Left hindlimb (tissue), 1 donor: ENCODE measurements at regions not wholly inside any gene's neighbourhood (a gene's known extent, or its start where the extent isn't known, plus 50 kb on each side); places are given as distances from the start of the nearest gene placed in this dataset.
"Not testable (repeated sequence)": the region's sequence is repeated elsewhere in the genome, so short reads cannot be mapped to it uniquely, and the experiment has no call there.

Experiments used
- DNase-seq: peaks from one replicate; pipeline ENCODE4 v3.0.0-alpha.2; 2018

DNA sequence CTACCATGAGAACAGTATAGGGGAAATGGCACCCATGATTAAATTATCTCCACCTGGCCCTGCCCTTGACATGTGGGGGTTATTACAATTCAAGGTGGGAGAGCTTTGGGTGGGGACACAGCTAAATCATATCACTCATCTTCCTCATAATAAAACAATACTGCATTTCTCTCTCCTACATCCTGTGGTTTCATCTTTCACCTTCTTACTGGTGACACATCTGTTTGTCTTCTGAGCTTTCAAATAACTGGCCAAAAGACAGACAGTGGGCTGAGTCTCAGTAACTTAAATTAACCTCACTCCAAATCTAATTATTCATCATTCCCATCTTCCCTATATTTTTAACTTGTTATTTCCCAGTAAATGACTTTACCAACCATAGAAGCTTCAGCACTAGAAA lies 729.7 kb upstream of the USP15 start:
- DNase-seq = no peak

DNA sequence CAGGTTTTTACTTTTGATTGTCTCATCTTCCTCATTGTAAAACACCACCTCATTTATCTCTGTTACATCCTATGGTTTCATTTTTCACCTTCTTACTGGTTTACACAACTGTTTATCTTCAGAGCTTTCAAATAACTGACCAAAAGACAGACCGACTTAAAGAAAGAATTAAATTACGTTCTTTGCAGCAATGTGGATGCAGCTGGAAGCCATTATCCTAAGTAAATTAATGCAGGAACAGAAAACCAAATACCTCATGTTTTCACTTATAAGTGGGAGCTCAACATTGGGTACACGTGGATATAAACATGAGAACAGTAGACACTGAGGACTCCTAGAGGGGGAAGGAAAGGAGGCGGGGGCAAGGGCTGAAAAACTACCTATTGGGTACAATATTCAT lies 729.0 kb upstream of the USP15 start:
- DNase-seq = no peak

DNA sequence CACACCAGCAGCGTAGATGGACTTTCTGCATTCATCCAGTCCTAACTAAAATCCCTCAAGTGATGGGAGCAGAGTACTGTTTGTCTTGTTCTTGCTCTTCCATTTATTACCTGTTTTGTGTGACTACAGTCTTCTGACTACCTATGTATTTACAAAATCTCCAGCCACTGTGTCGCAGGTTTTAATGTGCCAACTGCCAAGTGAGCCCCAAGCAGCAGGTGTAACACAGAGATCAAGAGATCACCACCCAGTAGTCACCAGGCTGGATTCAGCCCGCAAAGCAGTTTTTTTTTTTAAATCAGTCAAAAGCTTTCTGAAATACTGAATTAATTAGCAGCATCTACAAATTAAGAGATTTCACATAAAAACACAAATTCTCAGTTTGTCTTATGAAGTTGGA lies 724.1 kb upstream of the USP15 start:
- no peak for DNase-seq

DNA sequence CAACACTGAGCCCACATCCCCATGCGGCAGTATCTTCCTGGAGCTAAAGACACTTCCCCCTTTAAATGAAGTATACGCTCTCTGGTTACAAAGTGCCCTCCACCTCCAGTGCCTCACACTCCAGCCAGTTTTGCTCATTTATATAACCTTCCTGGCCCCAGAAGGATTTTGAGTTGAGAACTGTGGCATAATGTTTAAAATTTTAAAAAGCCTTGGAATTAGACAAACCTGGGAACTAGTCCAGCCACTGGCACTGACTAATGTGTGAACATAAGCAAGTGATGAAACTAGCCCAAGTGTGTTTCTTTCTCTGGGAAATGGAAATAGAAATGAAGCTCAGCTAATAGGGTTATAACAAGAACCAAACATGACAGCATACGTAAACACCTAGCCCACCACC lies 723.7 kb upstream of the USP15 start:
- DNase-seq = no peak

DNA sequence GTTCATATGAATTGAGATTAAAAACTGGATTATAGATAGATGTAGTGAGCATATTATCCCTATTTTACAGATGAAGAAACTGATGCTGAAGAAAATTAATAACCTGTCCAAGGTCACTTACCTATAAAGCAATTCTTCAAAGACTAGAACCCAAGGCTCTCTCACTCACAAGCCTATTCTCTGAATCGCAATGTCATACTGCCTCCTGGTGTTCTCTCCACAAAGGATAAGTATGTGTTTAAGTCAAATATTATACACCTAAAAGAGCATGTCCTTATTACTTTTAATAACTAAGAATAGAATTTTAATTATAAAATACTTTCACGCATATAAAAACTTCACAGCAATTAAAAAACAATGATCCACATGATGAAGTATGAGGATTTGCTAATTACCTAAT lies 721.3 kb upstream of the USP15 start:
- no peak for DNase-seq

DNA sequence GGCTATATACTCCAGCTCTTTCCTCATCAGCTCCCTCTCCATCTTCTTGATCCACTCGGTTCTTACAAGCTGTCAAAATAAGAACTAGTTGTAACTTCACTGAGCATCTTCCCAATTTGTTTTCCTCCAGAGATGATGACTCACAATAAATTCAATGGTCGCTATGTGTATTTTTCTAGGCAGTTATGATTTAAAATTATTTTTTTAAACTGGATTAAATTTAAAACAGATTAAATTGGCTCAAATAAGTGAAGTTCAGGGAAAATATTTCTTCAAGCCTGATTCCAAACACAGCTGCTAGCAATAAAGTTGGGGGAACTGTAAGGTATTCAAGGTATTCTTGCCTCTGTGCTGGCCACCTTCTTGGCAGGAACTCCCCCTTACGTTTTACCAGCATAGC lies 717.7 kb upstream of the USP15 start:
- no peak for DNase-seq

DNA sequence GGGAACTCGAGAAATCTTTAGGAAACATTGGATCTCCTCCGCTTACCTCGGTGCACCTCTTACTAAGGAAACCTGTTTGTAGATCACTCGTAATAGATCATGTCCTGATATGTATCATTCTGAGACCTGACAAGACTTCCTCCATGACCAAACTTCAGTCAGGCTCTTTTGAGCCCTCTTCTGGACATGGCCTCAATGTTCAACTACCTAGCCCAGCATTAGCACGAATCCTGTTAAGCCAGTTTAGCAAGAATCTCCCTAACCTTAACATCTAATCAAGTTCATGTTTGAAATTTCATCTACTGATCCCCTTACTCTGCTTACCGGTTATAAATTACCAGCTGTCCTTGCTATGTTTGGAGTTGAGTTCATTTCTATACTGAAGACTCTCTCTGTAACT lies 713.9 kb upstream of the USP15 start:
- DNase-seq = no peak

DNA sequence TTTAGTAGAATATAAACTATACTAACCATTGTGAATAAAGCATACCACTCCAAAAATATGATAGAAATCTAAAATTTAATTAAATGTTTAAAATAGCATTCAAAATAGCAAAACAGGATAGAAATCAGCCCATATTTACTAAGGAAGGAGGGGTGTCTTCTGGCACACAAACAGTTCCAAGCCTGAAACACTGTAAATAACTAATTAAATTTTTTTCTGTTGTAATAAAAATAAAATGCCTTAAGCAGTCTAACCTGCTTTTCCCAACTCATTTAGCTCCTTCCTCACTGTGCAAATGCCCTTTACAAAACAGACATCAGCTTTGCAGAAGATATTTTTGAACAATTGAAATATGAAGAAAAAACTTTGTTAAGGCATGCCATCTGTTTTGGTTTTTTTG lies 707.1 kb upstream of the USP15 start:
- no peak for DNase-seq

DNA sequence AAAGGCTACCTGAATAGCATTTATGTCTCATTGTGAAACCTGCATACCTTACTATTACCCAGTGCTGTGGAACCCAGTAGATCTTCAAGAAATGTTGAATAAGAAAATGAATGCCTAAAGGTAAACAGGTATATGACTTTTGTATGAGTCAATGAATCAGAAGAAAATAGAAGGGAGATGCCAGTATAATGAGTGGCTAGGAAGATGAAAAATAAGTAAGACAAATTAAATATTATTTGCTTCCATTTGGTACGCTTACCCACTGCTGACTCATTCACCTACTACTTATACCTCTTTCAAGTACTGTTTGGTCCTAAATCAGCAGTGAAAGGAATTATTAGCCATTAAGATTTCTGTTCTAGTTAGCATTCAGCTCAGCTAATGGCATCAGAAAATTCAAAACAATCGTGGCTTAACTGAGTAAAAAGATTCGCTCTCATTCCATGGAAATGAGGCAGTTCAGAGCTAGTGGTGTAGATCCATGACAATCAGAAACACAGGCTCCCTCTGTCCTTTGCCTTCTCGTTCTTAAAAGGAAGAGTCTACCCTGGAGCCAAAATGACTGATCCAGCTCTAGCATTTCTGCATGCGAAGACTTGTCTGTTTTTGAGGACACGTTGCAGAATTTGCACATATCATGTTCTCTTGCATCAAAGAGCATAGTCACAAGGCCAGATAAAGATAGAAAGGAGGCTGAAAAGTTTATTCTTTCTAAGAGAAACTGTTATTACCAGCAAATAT lies 705.8 kb upstream of the USP15 start:
- DNase-seq = no peak

DNA sequence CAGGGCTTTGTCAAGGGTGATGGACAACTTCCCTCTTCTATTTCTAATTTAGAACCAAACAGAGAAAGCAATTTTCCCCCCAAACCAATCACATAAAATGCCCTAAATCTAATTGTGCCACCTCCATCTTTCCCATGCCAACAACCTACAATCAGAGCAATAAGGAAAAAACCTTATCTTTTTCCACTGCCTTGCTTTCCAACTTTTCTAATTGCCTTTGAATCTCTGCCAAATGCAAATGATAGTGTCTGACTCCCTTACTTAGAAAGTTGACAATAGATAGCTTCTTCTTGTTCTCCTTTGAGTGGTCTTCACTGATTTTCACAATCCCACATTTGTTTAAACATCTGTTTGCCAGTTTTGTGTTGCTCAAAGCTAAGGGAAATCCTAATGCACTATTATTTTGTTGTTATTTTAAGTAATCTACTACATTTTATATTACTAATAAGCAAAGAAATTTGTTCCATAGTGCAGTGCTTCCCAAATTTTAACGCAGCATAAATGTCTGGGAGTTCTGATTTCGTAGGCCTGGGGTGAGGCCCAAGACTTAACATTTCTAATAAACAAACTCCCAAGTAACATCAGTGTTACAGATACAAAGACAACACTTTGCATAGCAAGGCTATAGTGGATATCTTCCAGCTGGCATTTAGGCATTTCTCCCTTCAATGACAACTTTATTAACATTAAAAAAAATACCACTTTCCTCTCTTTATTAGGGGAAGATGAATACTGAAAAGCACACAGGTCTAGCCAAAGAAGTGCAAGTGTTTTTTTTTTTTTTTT lies 696.3 kb upstream of the USP15 start:
- no peak for DNase-seq

DNA sequence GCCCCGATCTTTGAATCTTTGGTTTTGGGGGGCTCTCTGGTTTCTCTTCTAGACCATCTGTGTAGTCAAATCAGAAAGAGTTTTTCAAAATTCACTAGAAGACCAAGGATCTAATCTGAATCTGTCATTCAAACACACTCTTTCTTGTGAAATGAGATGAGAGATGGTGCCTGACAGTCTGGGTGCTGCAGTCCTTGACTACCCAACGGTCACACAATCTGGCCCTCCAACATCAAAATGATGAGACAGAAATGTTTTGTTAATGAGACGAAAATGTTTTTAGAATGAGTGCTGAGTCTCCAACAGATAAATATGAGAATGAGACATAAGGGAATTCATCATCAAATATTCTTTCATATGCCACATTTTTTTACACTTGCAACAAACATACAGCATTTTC lies 695.7 kb upstream of the USP15 start:
- DNase-seq = no peak

DNA sequence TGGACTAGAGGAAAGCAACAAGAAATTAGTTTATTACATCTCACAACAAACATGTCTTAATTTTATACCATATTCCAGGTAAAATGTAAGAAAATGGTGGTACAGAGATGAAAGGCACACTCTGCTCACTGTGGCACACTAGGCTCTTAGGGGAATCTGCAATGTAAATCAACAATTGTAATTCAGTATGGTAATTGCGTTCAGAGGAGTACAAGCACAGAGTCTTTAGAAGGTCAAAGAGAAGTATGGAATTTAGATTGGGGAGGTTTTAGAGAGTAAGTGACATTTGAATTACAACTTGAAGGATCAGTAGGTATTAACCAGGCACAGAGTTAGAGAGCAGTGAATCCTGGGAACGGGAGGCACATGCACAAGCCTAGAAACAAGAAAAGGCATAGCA lies 694.0 kb upstream of the USP15 start:
- DNase-seq = no peak

DNA sequence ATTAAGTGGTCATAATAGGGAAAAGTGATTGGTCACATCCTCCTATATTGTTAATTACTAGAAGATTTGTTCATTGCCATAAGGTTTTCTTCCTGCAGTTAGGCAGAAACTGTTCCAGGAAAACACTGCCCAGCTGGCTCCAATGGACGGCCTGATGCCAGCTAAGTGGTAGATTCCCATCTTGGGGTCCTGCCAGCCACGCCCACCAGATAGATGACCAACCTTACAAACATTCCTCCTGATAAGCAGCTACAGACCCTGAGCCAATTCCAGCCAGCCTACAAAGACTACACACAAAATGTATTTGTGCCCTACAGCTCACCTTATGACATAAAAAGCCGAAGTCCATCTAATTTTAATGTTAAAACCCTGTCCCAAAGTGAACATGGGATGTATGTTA lies 685.9 kb upstream of the USP15 start:
- DNase-seq = no peak

DNA sequence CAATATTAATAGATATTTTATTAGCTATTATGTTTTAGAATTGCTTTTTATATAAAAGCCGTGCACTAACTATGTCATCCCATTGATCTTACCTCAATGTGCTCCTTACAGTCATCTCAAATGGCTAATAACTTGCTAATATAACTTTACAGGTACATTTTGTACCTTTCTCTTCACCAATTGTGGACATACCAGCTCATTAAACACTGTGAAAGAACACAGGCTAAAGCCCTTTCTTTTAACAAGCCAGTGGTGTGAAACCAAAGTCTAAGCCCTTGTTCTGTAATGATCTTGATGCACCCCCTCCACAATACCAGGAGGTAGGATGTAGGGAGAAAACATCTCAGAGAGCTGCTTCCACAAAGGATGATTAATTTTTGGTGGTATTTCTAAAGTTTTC lies 675.3 kb upstream of the USP15 start:
- no peak for DNase-seq

DNA sequence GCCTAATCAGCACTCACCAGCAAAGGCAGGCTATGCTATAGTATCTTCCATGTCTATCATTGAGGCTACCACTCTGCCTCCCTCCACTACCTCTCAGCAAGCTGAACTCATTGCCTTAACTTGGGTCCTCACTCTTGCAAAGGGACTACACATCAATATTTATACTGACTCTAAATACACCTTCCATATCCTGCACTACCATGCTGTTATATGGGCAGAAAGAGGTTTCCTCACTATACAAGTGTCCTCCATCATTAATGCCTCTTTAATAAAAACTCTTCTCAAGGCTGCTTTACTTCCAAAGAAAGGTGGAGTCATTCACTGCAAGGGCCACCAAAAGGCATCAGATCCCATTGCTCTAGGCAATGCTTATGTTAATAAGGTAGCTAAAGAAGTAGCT lies 669.3 kb upstream of the USP15 start:
- DNase-seq = not testable (repeated sequence)

DNA sequence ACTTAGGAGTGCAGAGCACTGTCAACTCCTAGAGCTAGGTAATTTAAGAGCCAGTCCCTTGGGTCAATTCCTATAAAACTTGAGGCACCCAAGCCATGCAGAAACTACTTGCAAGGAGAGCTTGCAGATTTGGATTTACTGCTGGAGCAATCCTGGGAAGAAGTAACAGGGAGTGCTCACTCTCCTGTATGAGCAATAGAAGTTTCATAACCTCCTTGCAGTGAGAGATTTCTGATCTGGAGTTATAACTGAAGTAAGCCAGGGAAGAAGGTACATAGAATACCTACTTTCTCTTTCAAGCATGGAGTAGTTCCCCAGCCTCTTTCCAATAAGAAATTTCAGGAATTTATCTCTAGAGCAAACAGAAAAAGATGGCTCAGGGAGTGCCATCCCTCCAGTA lies 650.1 kb upstream of the USP15 start:
- no peak for DNase-seq

DNA sequence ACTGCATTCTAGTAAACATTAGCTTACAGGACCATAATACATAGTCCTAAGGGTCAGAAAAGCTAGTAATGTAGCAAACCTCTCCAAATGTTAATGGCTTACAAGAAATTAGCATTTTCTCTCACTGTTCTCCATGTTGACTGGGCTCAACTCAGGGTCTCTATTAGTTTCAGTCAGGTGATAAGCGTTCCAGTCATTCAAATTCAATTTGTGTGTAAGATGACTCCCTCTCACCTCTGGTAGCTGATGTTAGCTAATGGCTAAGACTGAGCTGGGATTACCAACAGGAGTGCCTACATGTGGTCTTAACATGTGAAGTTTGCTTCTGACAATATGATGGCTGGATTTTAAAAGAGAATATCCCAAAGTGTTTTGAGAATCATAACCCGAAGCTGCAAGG lies 630.5 kb upstream of the USP15 start:
- DNase-seq = no peak

DNA sequence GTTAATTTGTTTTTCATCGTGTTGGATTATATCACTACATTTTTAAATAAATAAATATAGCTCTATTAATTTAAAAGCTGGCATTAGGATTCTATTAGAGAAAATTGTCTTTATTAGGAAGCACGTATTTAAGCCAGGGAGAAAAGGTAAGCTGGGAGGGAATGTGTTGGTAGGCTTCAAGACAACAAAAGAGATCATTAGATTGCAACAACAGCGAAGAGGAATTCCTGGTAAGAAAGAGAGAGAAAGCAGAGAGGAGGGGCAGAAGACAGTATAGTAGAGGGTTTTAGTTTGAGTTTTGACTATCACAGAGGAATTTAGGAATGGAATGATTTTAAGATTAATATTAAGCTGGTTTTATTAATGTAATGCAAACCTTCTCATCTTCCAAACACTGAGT lies 613.6 kb upstream of the USP15 start:
- no peak for DNase-seq

DNA sequence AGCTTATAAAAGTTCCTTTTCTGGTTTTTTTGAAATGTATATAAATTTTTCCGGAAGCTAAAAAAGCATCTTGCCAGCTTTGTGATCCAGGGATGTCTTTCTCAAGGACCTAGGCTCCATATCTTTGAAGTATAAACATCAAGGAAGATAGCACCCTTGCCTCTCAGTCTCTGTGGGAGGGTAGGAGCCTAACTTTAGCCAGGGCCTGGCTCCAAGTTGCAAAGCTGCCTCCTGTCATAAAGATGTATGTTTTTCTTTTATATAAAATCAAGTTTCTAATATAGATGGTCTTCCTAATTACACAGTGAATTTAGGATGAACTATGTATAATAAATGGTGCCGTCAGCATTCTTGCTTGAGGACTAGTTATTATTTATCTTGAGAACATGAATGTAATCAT lies 612.6 kb upstream of the USP15 start:
- no peak for DNase-seq

DNA sequence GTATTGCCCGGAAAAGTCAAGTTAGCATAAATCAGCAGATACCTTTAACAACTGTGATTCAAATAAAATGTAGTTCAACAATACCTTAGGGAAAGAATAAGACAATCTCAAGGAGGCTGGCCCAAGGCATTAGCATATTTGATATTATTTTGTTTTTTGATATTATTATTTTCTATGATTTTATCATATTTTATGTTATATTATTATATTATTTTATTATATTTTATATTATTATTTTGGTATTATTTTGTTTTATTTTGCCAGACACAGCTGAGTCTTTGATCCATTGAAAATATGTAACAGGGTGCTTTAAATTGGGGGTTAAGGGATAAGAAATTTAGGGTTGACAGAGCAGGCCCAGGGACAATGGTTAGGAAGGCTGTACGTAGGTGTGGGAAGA lies 607.9 kb upstream of the USP15 start:
- no peak for DNase-seq

DNA sequence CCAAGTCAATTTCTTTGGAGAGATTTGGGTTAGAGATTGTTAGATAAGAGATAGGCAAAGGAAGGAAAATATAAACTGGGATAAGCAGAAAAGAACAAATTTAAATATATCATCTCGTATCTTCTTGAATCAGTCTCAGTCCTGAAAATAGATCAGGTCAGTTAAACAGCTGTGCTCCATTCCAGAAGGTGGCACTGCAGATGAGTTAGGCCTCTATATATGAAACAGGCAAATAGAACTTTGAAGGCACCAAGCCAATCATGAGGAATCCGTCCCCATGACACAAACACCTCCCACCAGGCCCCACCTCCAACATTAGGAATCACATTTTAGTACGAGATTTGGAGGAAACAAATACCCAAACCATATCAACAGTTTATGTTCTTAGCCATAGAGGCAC lies 605.5 kb upstream of the USP15 start:
- DNase-seq = no peak

DNA sequence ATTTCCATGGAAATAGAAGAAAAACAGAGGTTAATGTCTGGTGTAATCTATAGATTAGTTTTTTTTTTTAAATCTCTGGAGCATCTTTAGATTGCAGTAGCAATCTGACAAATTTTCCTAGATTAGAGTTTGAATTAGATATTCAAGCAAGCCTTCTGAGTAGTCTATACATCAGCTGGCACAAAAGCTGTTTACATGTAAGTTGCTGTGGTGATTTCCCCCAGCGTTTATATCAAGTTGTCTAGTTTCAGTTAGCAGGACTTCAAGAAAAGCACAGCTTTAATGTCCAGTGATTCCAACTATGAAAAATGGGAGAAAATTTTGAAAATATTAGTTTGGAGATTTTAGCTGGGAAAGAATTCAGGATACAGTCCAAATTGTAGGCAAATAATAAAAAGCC lies 605.0 kb upstream of the USP15 start:
- no peak for DNase-seq

DNA sequence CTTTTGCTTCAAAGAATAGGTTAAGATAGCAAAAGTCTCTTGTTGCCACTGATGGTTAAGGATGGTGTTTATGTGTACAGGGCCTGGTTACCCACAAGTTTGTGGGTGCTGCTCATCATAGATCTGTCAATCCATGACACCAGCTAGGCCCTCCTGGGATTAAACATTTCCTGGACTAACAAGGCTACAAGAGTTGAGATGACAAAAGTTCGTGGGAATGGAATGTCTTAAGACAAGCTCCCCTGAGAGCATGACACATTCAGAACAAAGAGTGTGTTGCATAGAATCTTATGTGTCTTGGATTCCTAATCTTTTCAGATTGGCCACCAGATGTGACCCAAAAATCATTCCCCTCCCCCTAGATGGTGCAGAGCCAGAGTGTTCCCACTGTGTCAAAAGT lies 592.5 kb upstream of the USP15 start:
- DNase-seq = no peak

DNA sequence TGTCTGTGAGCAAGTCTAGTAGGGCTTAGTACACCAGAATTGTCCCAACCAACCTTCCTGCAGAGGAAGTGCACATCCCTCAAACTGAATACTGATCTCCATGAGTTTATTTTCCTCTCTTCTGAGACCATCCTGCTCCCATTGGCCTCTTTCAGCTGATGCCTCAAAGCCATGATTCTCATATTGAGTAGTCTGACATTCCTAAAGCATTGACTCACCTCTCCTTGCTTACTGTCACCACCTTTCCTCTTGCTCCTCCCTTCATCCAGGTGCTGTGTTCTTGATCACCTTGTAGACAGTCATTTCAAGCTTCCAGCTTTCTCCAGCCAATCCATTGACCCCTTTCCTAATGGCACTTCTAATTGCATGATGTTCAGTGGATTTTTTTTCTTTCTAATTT lies 583.7 kb upstream of the USP15 start:
- DNase-seq = no peak

DNA sequence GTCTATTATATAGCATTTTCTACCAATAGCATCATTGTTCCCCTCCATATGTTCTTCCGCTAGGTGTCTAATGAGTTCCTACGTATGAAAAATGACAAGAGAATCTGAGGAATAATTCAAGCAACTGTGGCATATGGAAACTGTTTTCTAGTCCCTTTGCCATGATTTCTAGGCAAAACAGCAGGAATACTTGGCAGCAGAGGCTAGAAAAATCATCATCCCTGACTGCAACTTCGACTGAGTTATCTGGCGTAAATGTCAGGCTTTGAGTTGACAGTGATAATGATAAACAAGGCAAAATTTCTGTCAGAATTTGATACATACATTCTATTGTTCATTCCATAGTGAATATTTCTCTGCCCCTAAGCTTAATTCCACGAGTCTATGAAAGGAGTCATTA lies 572.8 kb upstream of the USP15 start:
- DNase-seq = no peak
